H9 (cell line): ENCODE measurements at regions not wholly inside any gene's neighbourhood (a gene's known extent, or its start where the extent isn't known, plus 50 kb on each side); places are given as distances from the start of the nearest gene placed in this dataset.

ENCODE experiments used
- DNase-seq: peaks from one replicate; pipeline ENCODE4 v3.0.0-alpha.2; 2017
- H2AFZ ChIP-seq: one replicate; pipeline ENCODE4 v1.6.1; 2013; ENCODE audit warnings: mild to moderate bottlenecking, low read length, control low read depth, moderate library complexity
- H2AK5ac ChIP-seq: 2 replicates; pipeline ENCODE4 v1.6.1; 2013; ENCODE audit warnings: low read length, control low read depth, mixed read lengths; ENCODE audit not compliant: insufficient read length
- H2BK120ac ChIP-seq: one replicate; pipeline ENCODE4 v1.6.1; 2013; ENCODE audit warnings: low read depth, mild to moderate bottlenecking, low read length, control low read depth, inconsistent platforms; ENCODE audit not compliant: poor library complexity, severe bottlenecking
- H2BK12ac ChIP-seq: 2 replicates; pipeline ENCODE4 v1.6.1; 2013; ENCODE audit warnings: low read length, control low read depth, mixed read lengths, low read depth; ENCODE audit not compliant: insufficient read length
- H2BK15ac ChIP-seq: 2 replicates; pipeline ENCODE4 v1.6.1; 2013; ENCODE audit warnings: low read depth, low read length, control low read depth
- H2BK20ac ChIP-seq: one replicate; pipeline ENCODE4 v1.6.1; 2013; ENCODE audit warnings: low read depth, mild to moderate bottlenecking, low read length, control low read depth, inconsistent platforms; ENCODE audit not compliant: poor library complexity, severe bottlenecking
- H2BK5ac ChIP-seq: 2 replicates; pipeline ENCODE4 v1.6.1; 2013; ENCODE audit warnings: low read length, control low read depth, mixed read lengths; ENCODE audit not compliant: insufficient read length
- H3K14ac ChIP-seq: 2 replicates; pipeline ENCODE4 v1.6.1; 2013; ENCODE audit warnings: low read length, control low read depth; ENCODE audit not compliant: insufficient read depth
- H3K18ac ChIP-seq: 2 replicates; pipeline ENCODE4 v1.6.1; 2013; ENCODE audit warnings: low read depth, mild to moderate bottlenecking, mixed read lengths, low read length, control low read depth; ENCODE audit not compliant: insufficient read length
- H3K23ac ChIP-seq: 2 replicates; pipeline ENCODE4 v1.6.1; 2013; ENCODE audit warnings: low read length, control low read depth, mixed read lengths, low read depth; ENCODE audit not compliant: insufficient read length
- H3K23me2 ChIP-seq: 2 replicates; pipeline ENCODE4 v1.6.1; 2013; ENCODE audit warnings: low read depth, mild to moderate bottlenecking, mixed read lengths, low read length, control low read depth; ENCODE audit not compliant: insufficient read length, poor library complexity, severe bottlenecking
- H3K27ac ChIP-seq: 2 replicates; pipeline ENCODE4 v1.5.1; 2013; ENCODE audit warnings: low read length, control low read depth, mixed read lengths, low read depth; ENCODE audit not compliant: insufficient read length
- H3K27me3 ChIP-seq: 2 replicates; pipeline ENCODE4 v1.6.1; 2013; ENCODE audit warnings: low read length, control low read depth, inconsistent platforms; ENCODE audit not compliant: insufficient read depth
- H3K4ac ChIP-seq: 2 replicates; pipeline ENCODE4 v1.6.1; 2013; ENCODE audit warnings: low read depth, mild to moderate bottlenecking, control low read depth, inconsistent platforms, low read length, moderate library complexity
- H3K4me1 ChIP-seq: 2 replicates; pipeline ENCODE4 v1.6.1; 2013; ENCODE audit warnings: low read length, control low read depth, inconsistent platforms; ENCODE audit not compliant: insufficient read depth
- H3K4me2 ChIP-seq: 2 replicates; pipeline ENCODE4 v1.6.1; 2013; ENCODE audit warnings: low read length, control low read depth, mixed read lengths; ENCODE audit not compliant: insufficient read length, insufficient read depth
- H3K56ac ChIP-seq: 2 replicates; pipeline ENCODE4 v1.6.1; 2013; ENCODE audit warnings: low read depth, mild to moderate bottlenecking, mixed read lengths, low read length, control low read depth; ENCODE audit not compliant: insufficient read length
- H3K79me1 ChIP-seq: 2 replicates; pipeline ENCODE4 v1.6.1; 2013; ENCODE audit warnings: low read depth, mild to moderate bottlenecking, moderate library complexity, low read length, control low read depth, inconsistent platforms; ENCODE audit not compliant: insufficient read depth, poor library complexity, severe bottlenecking
- H3K79me2 ChIP-seq: 2 replicates; pipeline ENCODE4 v1.6.1; 2013; ENCODE audit warnings: low read length, control low read depth, inconsistent platforms; ENCODE audit not compliant: insufficient read depth
- H3K9ac ChIP-seq: 2 replicates; pipeline ENCODE4 v1.6.1; 2013; ENCODE audit warnings: low read length, control low read depth, mixed read lengths; ENCODE audit not compliant: insufficient read length; ENCODE audit errors: extremely low read depth
- H3K9me3 ChIP-seq: one replicate; pipeline ENCODE4 v1.6.1; 2013; ENCODE audit warnings: low read depth, low read length, inconsistent platforms; ENCODE audit not compliant: control insufficient read depth
- H3T11ph ChIP-seq: one replicate; pipeline ENCODE4 v1.6.1; 2013; ENCODE audit warnings: mild to moderate bottlenecking, low read length, control low read depth, inconsistent platforms
- H4K20me1 ChIP-seq: one replicate; pipeline ENCODE4 v1.6.1; 2013; ENCODE audit not compliant: control insufficient read depth, insufficient read length, insufficient read depth
- H4K5ac ChIP-seq: 2 replicates; pipeline ENCODE4 v1.6.1; 2013; ENCODE audit warnings: low read depth, mild to moderate bottlenecking, mixed read lengths, low read length, control low read depth; ENCODE audit not compliant: insufficient read length
- H4K8ac ChIP-seq: replicated peaks from 2 replicates; pipeline ENCODE4 v1.6.1; 2013; ENCODE audit warnings: low read length, control low read depth, mixed read lengths, low read depth; ENCODE audit not compliant: insufficient read length
- H4K91ac ChIP-seq: 2 replicates; pipeline ENCODE4 v1.6.1; 2013; ENCODE audit warnings: low read depth, mild to moderate bottlenecking, moderate library complexity, mixed read lengths, low read length, control low read depth; ENCODE audit not compliant: insufficient read length
- H3K27ac Mint-ChIP-seq, 3 experiments: 2 replicates in 2 of 3; 3 replicates in 1 of 3; pipeline ENCODE4 v1.8.0; 2020 to 2021; ENCODE audit warnings: mixed read lengths in 3 of 3, mild to moderate bottlenecking in 1 of 3, moderate library complexity in 1 of 3
- H3K27me3 Mint-ChIP-seq: 2 replicates; pipeline ENCODE4 v1.8.0; 2021; ENCODE audit warnings: low read depth, mild to moderate bottlenecking, moderate library complexity, mixed read lengths
- H3K36me3 Mint-ChIP-seq, 3 experiments: 2 replicates in 2 of 3; 3 replicates in 1 of 3; pipeline ENCODE4 v1.8.0; 2020 to 2021; ENCODE audit warnings: low read depth in 3 of 3, mixed read lengths in 3 of 3; ENCODE audit not compliant: insufficient read depth in 1 of 3
- H3K4me1 Mint-ChIP-seq, 2 experiments: 2 replicates each; pipeline ENCODE4 v1.8.0; 2020; ENCODE audit warnings: mixed read lengths in 2 of 2
- H3K4me3 Mint-ChIP-seq, 2 experiments: 2 replicates in 1 of 2; 3 replicates in 1 of 2; pipeline ENCODE4 v1.8.0; 2020 to 2021; ENCODE audit warnings: mild to moderate bottlenecking in 2 of 2, mixed read lengths in 2 of 2, moderate library complexity in 1 of 2
- H3K9me3 Mint-ChIP-seq, 2 experiments: 2 replicates in 1 of 2; 3 replicates in 1 of 2; pipeline ENCODE4 v1.8.0; 2020; ENCODE audit warnings: mild to moderate bottlenecking in 2 of 2, mixed read lengths in 2 of 2, moderate library complexity in 1 of 2
- WGBS: extraction: QIAGEN DNeasy Blood & Tissue Kit; methylation state at CpG from one replicate; pipeline ENCODE4 v1.1.7; 2013; ENCODE audit warnings: missing lambda C conversion rate, low lambda C conversion rate, mixed read lengths; ENCODE audit not compliant: insufficient read length; ENCODE audit errors: extremely low coverage; 5-methylcytosine and 5-hydroxymethylcytosine counted together
- TF ChIP-seq, protein P1 (sequence below): fragments of 200-600 bp; sonication (generic); conservative IDR thresholded peaks from 3 replicates; pipeline ENCODE4 v1.8.0; 2021; ENCODE audit warnings: antibody characterized with exemption, mild to moderate bottlenecking

DNA sequence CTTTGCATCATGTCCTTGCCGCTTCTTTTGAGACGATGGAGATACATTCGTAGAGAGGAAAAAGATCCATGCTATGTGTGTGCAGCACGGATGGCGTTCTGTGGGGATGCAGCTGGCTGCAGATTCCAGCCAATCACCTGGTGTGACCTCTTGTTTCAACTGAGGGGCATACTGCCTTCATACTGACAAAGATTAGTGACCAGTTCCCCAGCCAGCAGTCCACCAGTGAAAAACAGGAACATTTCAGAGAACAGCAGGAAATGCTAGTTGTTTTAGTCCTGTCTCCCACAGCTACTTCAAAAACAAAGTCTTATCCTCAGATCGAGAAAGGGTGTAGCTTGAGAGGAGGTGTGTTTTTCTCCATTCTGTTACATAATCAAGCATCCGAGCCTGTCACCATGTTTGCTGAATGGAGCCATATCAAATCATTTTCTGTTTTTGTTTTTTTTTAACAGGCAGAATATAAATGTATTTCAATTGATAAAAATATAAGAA is 255.7 kb upstream of the FMN2 start:
- Histone ChIP-seq H2BK15ac (no peak overlapping the region), H3K27ac (no peak overlapping the region), H2AK5ac (no peak overlapping the region), H3K56ac (no peak overlapping the region), H4K8ac (no peak overlapping the region), H2BK20ac (no peak overlapping the region), H3K4me2 (no peak overlapping the region), H3K14ac (no peak overlapping the region), H4K5ac (no peak overlapping the region), H3T11ph (no peak overlapping the region), H3K9me3 (no peaks in the 10 kb centered on the region), H4K91ac (no peak overlapping the region), H3K9ac (no peak overlapping the region), H3K4me1 (peaks cover 7% of the 10 kb centered on the region; the same call in 1 of the 2 replicates), H2BK5ac (no peak overlapping the region), H3K79me2 (no peaks in the 10 kb centered on the region), H3K23ac (no peak overlapping the region), H3K27me3 (no peaks in the 10 kb centered on the region), H3K18ac (no peak overlapping the region), H2BK12ac (no peak overlapping the region), H3K23me2 (no peaks in the 10 kb centered on the region), H4K20me1 (no peaks in the 10 kb centered on the region), H2BK120ac (no peak overlapping the region), H3K4ac (no peak overlapping the region), H3K79me1 (no peaks in the 10 kb centered on the region), H2AFZ (no peak overlapping the region)
- H3K9me3 Mint-ChIP-seq, result no peaks in the 10 kb centered on the region
- H3K36me3 Mint-ChIP-seq, result no peaks in the 10 kb centered on the region; a peak in 1 of 7 replicates
- no peaks in the 10 kb centered on the region for H3K27me3 Mint-ChIP-seq
- no CpG with 5 or more reads among the region's 7 CpGs for WGBS
- no peak overlapping the region for H3K4me3 Mint-ChIP-seq
- no peak overlapping the region for H3K27ac Mint-ChIP-seq
- no peak for DNase-seq
- TF ChIP-seq, protein P1, sequence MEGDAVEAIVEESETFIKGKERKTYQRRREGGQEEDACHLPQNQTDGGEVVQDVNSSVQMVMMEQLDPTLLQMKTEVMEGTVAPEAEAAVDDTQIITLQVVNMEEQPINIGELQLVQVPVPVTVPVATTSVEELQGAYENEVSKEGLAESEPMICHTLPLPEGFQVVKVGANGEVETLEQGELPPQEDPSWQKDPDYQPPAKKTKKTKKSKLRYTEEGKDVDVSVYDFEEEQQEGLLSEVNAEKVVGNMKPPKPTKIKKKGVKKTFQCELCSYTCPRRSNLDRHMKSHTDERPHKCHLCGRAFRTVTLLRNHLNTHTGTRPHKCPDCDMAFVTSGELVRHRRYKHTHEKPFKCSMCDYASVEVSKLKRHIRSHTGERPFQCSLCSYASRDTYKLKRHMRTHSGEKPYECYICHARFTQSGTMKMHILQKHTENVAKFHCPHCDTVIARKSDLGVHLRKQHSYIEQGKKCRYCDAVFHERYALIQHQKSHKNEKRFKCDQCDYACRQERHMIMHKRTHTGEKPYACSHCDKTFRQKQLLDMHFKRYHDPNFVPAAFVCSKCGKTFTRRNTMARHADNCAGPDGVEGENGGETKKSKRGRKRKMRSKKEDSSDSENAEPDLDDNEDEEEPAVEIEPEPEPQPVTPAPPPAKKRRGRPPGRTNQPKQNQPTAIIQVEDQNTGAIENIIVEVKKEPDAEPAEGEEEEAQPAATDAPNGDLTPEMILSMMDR, result no peak
- peaks cover 18 to 21% of the 10 kb centered on the region in 2 experiments for H3K4me1 Mint-ChIP-seq
